Activated naive CD4-positive, alpha-beta T cell treated with anti-CD3 and anti-CD28 coated beads, Interleukin-2, amount 50 U/mL, for 24 hours (primary cell): ENCODE measurements at regions not wholly inside any gene's neighbourhood (a gene's known extent, or its start where the extent isn't known, plus 50 kb on each side); places are given as distances from the start of the nearest gene placed in this dataset.
A peak's percentile ranks its signal among the peaks of the same experiment; 100 is the strongest.

Source experiments
- H3K27ac Mint-ChIP-seq: one replicate; pipeline ENCODE4 v1.8.0; 2021; ENCODE audit warnings: mild to moderate bottlenecking, mixed read lengths
- H3K27me3 Mint-ChIP-seq: one replicate; pipeline ENCODE4 v1.8.0; 2021; ENCODE audit warnings: mixed read lengths
- H3K36me3 Mint-ChIP-seq: one replicate; pipeline ENCODE4 v1.8.0; 2021; ENCODE audit warnings: mixed read lengths
- H3K4me1 Mint-ChIP-seq: one replicate; pipeline ENCODE4 v1.8.0; 2021; ENCODE audit warnings: mixed read lengths
- H3K4me3 Mint-ChIP-seq: one replicate; pipeline ENCODE4 v1.8.0; 2021; ENCODE audit warnings: mild to moderate bottlenecking, mixed read lengths
- H3K9me3 Mint-ChIP-seq: one replicate; pipeline ENCODE4 v1.8.0; 2021; ENCODE audit warnings: mixed read lengths

DNA sequence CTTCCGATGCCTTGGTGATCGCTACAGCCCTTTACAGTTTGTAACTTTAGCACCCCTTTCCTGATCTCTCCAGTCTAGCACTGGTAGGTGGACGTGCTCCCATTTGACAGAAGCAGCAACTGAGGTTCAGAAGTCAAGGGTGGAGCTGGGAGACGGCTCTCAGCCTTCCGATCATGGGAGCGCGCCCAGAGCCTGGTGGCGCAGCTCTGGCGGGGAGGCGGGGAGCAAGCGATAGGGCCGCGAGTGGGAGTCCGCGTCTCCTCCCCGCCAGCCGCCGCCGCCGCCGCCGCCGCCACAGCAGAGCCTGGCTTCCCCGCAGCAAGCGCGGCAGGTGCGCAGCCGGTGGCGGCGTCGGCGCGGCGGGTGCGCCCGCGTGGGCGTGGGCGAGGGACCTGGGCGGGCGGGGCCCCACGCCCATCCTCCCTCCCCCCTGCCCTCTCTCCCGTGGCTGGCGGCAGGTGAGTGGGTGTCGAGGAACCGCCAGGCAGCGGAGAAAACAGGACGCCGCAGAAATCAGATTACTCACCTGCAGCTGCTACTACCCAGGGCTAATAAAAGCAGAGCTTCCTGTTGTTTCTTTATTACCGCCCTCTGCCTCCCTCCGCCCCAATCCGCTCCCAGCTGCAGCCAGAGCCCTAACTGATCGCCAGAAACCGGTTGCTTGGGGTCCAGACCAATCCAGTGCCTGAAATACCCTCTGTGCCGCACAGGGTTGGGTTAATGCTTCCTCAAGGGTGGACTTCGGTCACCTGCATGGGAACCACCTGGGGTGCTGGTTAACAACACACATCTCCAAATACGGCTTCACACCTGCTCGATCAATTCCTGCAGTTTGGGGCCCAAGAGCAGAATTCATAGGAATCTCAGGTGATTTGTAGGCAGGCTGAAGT is 60.2 kb upstream of the ID3 start:
- H3K36me3 Mint-ChIP-seq: peaks cover 5% of the 10 kb centered on the region
- peak overlapping the region; percentile 94 for H3K27ac Mint-ChIP-seq
- no peaks in the 10 kb centered on the region for H3K27me3 Mint-ChIP-seq
- H3K4me1 Mint-ChIP-seq: peaks cover 96% of the 10 kb centered on the region
- peak overlapping the region; percentile 83 for H3K4me3 Mint-ChIP-seq
- peaks cover 9% of the 10 kb centered on the region for H3K9me3 Mint-ChIP-seq

DNA sequence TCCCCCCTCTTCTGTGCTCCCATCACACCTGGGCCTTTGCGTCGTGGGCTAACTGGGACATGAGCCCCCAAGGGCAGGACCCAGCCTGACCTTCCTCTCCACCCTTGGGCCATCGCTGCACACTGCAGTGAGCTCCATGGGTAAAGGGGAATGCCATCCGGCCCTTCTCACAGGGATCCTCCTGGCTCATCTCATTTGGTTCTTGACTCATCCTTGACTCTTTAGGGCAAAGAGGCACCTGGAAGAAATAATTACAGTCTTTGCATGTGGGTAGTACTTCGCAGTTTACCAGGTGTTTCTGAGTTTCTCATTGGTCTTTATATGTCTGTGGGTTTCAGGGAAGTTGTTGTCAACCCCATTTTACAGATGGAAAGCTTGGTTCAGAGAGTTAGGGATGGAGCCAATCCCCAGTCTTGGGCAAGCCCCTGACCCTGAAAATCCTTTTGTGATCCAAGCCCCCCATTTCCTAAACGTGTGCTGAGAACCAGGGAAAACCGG is 59.3 kb upstream of the ID3 start:
- H3K4me3 Mint-ChIP-seq: peak overlapping the region; percentile 69
- no peaks in the 10 kb centered on the region for H3K27me3 Mint-ChIP-seq
- H3K27ac Mint-ChIP-seq: peak overlapping the region; percentile 89
- H3K36me3 Mint-ChIP-seq: peaks cover 2% of the 10 kb centered on the region
- H3K4me1 Mint-ChIP-seq: peaks cover 96% of the 10 kb centered on the region
- peaks cover 6% of the 10 kb centered on the region for H3K9me3 Mint-ChIP-seq

GRCh38 chr1:23617084-23617521 is 57.8 kb upstream of the ID3 start:
- peak overlapping the region; percentile 91 for H3K27ac Mint-ChIP-seq
- no peaks in the 10 kb centered on the region for H3K27me3 Mint-ChIP-seq
- H3K36me3 Mint-ChIP-seq: peaks cover 2% of the 10 kb centered on the region
- H3K9me3 Mint-ChIP-seq: peaks cover under 1% of the 10 kb centered on the region
- peaks cover 98% of the 10 kb centered on the region for H3K4me1 Mint-ChIP-seq
- H3K4me3 Mint-ChIP-seq: no peak overlapping the region

GRCh38 chr1:23616292-23616824 is 57.1 kb upstream of the ID3 start:
- peaks cover 97% of the 10 kb centered on the region for H3K4me1 Mint-ChIP-seq
- H3K4me3 Mint-ChIP-seq: no peak overlapping the region
- H3K27me3 Mint-ChIP-seq: no peaks in the 10 kb centered on the region
- no peaks in the 10 kb centered on the region for H3K9me3 Mint-ChIP-seq
- H3K27ac Mint-ChIP-seq: peak overlapping the region; percentile 89
- peaks cover 2% of the 10 kb centered on the region for H3K36me3 Mint-ChIP-seq

- Mint-ChIP-seq H3K4me1 (peaks cover 94% of the 10 kb centered on the region), H3K9me3 (no peaks in the 10 kb centered on the region), H3K27ac (peak overlapping the region; percentile 88), H3K27me3 (no peaks in the 10 kb centered on the region), H3K36me3 (peaks cover 2% of the 10 kb centered on the region), H3K4me3 (no peak overlapping the region)
Measured at GRCh38 chr1:23615852-23616251, 56.6 kb upstream of the ID3 start.

GRCh38 chr1:23615423-23615822 is 56.1 kb upstream of the ID3 start:
- H3K27me3 Mint-ChIP-seq: no peaks in the 10 kb centered on the region
- no peak overlapping the region for H3K4me3 Mint-ChIP-seq
- peak overlapping the region; percentile 88 for H3K27ac Mint-ChIP-seq
- H3K4me1 Mint-ChIP-seq: peaks cover 94% of the 10 kb centered on the region
- no peaks in the 10 kb centered on the region for H3K36me3 Mint-ChIP-seq
- no peaks in the 10 kb centered on the region for H3K9me3 Mint-ChIP-seq

DNA sequence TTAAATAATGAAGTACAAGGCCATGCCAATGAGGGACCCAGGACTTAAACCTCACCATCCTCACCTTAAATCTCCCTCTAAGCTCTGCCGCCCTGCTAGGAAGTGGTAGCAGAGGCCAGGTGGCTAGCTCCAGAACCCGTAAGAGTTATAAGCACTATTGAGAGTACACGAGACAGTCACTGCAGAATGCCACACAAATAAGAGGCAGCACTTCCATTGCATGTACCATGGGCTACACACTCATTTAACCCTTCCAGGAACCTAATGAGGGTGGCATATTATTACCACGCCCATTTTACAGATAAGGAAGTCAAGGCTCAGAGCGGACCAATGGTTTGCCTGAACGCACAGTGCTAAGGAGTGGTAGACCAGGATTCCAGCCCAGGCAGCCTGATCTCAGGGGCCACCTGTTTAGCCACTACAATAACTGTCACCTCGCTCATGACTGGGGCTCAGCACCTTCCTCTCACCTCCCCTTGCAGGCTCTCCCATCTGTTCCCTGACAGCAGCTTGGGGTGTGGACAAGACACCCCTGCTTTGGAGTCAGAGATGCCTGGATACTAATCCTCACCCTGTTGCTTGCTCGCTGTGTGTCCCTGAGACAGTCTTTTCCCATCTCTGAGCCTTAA is 54.8 kb upstream of the ID3 start:
- H3K36me3 Mint-ChIP-seq: no peaks in the 10 kb centered on the region
- H3K27ac Mint-ChIP-seq: peak overlapping the region; percentile 92
- H3K9me3 Mint-ChIP-seq: no peaks in the 10 kb centered on the region
- no peak overlapping the region for H3K4me3 Mint-ChIP-seq
- no peaks in the 10 kb centered on the region for H3K27me3 Mint-ChIP-seq
- H3K4me1 Mint-ChIP-seq: peaks cover 86% of the 10 kb centered on the region

DNA sequence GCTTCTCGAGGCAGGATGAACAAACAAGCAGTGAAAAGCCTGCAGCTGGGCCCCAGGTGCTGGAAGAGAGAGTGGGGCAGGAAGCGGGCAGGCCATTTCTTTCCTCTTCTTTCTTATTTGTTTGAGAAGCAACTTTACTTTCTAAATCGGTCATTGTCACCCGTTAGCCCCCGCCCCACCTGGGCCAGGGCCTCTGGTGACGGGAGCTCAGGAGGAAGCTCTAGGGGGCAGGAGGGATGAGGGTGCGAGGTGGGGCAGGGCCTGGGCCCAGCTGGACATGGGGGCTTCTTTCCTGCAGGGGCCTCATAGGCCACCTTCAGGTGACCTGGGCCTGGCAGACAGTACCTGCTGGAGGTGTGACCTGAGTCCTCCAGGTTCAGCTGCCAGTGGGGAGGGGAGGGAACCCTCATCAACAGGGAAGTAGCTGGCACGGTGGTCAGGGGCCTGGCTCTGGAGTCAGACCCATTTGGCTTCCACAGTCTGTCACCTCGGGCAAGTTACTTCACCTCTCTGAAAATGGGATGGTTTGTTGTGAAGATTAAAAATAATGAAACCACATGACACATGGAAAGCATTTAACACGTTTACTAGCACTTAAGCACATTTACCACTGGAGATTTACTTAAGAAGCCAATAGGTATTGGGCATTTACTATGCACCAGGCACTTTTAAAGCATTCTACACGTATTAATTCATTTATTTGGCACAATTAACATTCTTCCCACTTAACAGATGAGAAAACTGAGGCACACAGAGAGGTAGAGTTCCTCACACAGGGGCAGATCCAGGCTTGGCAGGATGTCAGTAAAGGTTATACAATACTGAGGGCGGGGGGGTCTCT is 54.1 kb upstream of the ID3 start:
- Mint-ChIP-seq H3K4me3 (peak overlapping the region; percentile 51), H3K36me3 (no peaks in the 10 kb centered on the region)

DNA sequence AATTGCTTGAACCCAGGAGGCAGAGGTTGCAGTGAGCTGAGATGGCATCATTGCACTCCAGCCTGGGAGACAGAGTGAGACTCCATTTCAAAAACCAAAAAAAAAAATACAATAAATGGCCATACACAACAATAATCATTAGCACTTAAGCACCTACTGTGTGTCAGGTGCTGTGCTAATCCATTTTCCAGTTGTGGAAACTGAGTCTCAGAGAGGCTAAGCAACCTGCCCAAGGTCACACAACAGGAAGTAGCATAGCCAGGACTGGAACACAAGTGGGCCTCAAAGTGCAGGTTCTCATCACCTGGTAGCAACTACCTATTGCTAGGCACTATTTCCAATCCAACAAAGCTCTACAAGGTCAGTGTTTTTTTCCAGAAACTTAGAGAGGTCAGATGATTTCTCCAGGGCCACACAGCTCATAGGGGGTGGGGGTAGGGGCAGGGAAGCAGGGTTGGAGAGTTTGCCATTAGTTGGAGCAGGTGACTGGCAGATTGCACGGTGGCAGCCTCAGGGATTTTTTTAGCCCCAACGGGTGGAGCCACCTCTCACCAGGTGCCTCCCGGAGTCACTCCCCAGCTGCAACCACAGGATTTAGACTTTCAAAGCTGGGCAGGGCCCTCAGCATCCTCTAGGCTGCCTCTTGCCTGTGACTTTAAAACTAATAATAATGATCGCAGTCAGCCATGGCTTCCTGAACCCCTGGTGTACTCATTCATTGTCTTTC is 52.5 kb upstream of the ID3 start:
- no peaks in the 10 kb centered on the region for H3K36me3 Mint-ChIP-seq
- H3K9me3 Mint-ChIP-seq: no peaks in the 10 kb centered on the region
- H3K27ac Mint-ChIP-seq: peak overlapping the region; percentile 19
- no peak overlapping the region for H3K4me3 Mint-ChIP-seq
- no peaks in the 10 kb centered on the region for H3K27me3 Mint-ChIP-seq
- peaks cover 79% of the 10 kb centered on the region for H3K4me1 Mint-ChIP-seq

More for the DNA sequence above, 54.1 kb upstream of the ID3 start:
- H3K27me3 Mint-ChIP-seq: no peaks in the 10 kb centered on the region
- peaks cover 81% of the 10 kb centered on the region for H3K4me1 Mint-ChIP-seq
- H3K27ac Mint-ChIP-seq: peak overlapping the region; percentile 92
- no peaks in the 10 kb centered on the region for H3K9me3 Mint-ChIP-seq

DNA sequence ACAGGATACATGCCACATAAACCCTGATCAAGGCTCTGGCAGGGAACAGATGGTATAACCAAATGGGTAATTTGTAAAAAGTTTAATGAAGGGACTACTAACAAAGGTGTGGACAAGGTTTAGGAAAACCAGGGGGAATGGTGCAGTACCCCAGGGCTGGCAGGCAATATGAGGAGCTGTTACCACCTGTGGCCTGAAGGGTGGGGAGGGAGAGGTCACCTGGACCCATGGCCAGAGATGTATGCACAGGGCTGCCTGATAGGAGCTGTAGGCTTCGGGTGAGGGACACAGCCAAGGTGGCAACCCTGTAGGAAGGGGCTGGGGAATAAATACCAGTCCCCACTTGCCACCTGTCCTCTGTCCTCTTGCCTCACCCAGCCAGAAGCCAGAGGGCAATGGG is 51.4 kb upstream of the ID3 start:
- peaks cover 73% of the 10 kb centered on the region for H3K4me1 Mint-ChIP-seq
- H3K9me3 Mint-ChIP-seq: no peaks in the 10 kb centered on the region
- no peaks in the 10 kb centered on the region for H3K27me3 Mint-ChIP-seq
- H3K36me3 Mint-ChIP-seq: no peaks in the 10 kb centered on the region
- H3K4me3 Mint-ChIP-seq: peak overlapping the region; percentile 24
- H3K27ac Mint-ChIP-seq: peak overlapping the region; percentile 36

- peak overlapping the region; percentile 36 for H3K27ac Mint-ChIP-seq
Measured at GRCh38 chr1:23609971-23610370, 50.7 kb upstream of the ID3 start.

More at GRCh38 chr1:23609971-23610370, 50.7 kb upstream of the ID3 start:
- Mint-ChIP-seq H3K27me3 (no peaks in the 10 kb centered on the region), H3K4me1 (peaks cover 66% of the 10 kb centered on the region), H3K4me3 (no peak overlapping the region), H3K9me3 (no peaks in the 10 kb centered on the region), H3K36me3 (no peaks in the 10 kb centered on the region)
